ENCODE measurements at regions not wholly inside any gene's neighbourhood (a gene's known extent, or its start where the extent isn't known, plus 50 kb on each side); places are given as distances from the start of the nearest gene placed in this dataset.
"Not testable (repeated sequence)": the region's sequence is repeated elsewhere in the genome, so short reads cannot be mapped to it uniquely, and the experiment has no call there.

- no peak for DNase-seq
These were observed 339.9 kb upstream of the ARID1B start for GRCh38 chr6:156437121-156437879.

DNA sequence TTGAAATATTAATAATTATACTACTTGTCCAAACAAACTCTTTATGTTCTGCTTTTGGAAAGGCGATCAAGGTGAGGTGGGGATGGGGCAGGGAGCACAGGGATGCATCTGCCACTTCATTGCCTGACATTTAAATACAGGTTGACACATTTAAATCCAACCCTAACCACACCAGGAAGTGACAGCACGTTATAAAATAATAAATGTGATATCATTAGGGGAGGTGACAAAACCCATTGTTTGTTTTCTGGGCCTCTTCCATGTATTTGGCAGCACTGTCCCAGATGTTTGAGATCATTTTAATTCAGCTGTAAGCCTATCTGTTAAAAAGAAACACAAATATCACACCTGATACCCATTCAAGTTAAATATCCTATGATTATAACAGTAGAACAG, 342.4 kb upstream of the ARID1B start:
- DNase-seq: no peak

DNA sequence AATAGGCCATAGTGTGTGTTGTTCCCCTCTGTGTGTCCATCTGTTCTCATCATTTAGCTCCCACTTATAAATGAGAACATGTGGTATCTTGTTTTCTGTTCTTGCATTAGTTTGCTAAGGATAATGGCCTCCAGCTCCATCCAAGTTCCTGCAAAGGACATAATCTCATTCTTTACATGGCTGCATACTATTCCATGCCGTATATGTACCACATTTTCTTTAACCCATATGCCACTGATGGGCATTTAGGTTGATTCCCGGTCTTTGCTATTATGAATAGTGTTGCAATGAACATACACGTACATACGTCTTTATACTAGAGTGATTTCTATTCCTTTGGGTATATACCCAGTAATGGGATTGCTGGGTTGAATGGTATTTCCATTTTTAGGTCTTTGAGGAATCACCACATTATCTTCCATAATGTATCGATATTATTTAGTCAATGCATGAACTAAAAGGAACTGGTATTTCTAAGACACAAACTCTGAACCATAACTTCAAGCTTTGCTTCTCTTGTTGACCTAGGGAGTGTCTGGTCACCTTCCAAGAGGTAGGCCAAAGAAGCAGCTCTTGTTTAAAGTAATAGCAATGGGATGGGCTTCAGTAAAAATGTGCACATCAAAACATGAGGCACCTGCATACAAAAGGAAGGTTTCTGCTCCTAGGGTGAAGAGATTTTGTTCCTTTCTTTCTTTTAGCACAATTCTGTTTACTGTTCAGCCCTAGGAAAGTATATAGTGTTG, 343.0 kb upstream of the ARID1B start:
- DNase-seq: no peak

- DNase-seq: no peak
These were observed 344.6 kb upstream of the ARID1B start for GRCh38 chr6:156432543-156432942.

DNA sequence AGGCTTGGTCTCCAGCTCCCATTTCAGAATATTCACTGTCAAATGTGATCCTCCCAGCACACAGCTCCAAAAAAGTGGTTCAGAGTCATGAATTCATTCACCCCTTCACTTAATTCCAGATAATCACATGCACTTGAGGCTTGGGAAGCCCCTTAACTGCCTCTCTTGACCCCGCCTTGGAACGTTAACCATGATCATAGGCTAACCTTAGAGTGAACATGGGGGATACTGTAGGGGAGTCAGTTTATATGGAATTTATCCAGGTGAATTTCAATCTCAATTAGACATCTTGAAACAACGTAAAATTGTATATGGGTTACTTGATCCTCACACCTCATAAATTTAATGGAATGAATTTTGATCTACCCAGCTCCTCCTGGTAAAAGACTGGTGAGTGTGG, 346.8 kb upstream of the ARID1B start:
- DNase-seq: no peak

DNA sequence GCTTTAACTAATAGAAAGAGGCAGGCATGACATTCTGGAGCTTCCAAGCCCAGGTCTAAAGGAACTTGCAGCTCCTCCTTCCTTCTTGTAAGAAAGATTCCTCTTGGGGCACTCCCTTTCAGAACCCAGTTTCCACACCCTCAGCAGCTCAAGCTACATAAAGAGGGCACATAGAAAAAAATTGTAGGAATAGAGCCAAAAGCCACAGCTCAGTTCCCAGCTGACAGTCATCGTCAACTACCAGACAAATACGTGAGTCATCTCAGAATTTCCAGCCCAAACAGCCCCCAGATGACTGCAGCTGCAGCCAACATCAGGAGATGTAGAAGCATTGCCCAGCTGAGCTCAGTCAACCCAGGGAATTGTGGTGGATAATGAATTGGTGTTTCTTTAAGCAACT, 349.8 kb upstream of the ARID1B start:
- no peak for DNase-seq

DNA sequence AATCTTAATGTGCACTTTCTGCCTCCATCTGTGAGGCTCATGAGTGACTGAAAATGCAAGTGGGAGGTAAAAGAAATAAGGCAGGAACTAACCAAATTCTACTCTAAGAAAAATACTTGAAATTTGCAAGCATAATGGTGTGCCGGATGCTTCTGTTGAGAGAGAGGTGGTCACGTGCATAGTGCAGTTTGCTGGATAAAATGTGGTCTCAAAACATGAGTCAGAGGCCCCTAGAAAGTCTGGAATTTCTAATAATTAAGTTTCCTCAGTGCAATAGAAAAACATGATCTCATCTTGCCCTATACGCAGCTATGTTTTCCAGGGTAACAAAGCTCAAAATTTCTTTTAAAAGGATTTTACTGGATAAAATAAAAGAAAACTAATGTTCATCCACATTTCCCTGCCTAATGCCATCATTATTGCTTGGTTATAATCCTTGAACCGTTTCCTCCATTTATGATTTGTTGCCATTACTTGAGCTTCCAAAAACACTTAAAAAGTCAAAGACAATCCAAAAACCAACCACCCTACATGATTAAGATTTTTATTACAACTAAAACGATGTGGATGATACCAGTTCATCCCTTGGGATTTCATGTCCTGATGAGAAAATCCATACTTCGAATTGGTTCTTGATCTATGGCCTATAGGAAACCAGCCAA, 351.7 kb upstream of the ARID1B start:
- DNase-seq: no peak

DNA sequence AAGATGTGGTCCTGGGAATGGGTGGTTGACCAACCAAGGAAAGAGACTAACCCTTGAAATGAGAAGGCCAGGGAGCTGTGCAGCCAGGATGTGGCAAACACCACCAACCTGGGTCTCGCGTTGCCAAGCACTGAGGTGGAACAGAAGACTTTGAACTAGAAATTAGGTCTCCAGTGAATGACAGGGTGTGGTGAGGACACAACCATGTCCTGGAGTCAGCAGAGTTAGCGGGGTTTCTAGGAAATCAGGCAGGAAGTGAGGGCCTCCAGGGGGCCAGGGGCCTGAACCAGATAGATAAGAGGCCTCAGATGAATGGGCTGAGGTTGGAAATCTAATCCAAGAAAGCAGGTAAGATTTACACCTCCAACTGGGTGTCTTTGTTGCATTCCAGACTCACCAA, 353.3 kb upstream of the ARID1B start:
- DNase-seq: no peak

DNA sequence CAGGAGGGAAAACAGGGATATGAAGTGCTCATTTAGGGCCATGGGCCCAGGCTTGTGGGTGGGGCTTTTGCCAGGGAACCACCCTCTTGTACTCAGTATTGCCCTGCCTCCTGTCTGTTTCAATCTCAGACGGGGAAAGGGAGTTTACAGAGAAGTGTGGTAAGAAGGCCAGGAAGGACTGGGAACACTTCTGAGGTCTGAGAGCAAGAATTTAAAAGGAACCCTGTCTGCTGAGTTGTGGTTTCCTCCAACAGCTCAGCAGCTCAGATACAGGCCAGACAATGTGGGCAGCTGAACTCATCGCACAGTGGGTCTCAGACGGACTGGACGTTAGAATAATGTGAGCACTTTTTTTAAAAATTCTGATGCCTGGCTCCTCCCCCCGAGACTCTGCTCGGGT, 354.1 kb upstream of the ARID1B start:
- DNase-seq: no peak

DNA sequence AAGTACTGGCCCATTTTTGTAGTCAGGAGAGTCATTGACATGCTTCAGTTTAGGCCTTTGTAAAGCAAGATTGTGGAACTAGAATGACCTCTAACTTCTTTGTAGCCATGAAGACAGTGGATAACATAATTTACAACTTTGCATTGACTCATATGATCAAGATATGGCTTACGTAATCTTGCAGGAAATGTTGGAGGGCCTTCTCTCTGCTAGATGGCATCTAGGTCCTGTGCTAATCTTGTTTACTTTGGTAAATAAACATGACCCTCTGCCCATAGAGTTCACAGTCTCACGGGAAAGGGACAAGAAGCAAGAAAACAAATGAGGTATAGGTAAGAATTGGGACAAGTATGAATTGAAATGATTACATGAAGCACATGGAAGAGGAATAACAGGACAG, 355.2 kb upstream of the ARID1B start:
- DNase-seq: no peak

- not testable (repeated sequence) for DNase-seq
These were observed 355.9 kb upstream of the ARID1B start for GRCh38 chr6:156421301-156421700.

GRCh38 chr6:156420172-156420993, 356.8 kb upstream of the ARID1B start:
- no peak for DNase-seq

GRCh38 chr6:156419594-156419993, 357.6 kb upstream of the ARID1B start:
- DNase-seq: no peak

GRCh38 chr6:156418253-156418652, 358.9 kb upstream of the ARID1B start:
- DNase-seq: no peak

GRCh38 chr6:156416391-156416790, 360.8 kb upstream of the ARID1B start:
- DNase-seq: no peak

DNA sequence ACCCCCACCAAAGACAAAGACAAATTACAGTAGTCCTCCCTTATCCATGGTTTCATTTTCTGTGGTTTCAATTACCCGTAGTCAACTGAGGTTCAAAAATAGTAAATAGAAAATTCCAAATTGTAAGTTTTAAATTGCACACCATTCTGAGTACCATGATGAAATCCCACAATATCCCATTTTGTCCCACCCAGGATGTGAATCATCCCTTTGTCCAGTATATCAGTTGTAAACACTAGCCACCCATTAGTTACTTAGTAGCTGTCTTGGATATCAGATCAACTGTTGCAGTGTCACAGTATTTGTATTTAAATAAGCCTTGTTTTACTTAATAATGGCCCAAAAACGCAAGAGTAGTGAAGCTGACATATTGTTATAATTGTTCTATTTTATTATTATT, 364.0 kb upstream of the ARID1B start:
- DNase-seq: no peak

- DNase-seq: no peak
These were observed 366.5 kb upstream of the ARID1B start for GRCh38 chr6:156410649-156411048.

DNA sequence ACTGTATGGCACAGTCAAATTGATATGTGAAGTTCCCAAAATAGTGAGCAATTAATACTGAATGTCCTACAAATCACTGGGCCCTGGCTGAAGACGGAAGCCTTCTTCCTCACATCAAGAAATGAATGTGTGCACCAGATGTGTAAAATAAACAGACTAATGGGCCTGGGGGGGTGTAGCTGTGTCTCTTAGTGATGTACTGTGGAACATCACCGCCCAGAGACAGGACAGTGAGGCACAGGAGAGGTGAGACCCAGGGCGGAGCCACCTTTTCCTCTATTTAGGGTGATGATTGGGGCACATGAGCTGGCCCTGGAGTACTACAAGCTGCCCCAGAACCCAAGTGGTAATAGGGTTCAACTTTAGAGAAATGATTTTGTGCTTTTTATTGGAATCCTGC, 368.5 kb upstream of the ARID1B start:
- DNase-seq: no peak

DNA sequence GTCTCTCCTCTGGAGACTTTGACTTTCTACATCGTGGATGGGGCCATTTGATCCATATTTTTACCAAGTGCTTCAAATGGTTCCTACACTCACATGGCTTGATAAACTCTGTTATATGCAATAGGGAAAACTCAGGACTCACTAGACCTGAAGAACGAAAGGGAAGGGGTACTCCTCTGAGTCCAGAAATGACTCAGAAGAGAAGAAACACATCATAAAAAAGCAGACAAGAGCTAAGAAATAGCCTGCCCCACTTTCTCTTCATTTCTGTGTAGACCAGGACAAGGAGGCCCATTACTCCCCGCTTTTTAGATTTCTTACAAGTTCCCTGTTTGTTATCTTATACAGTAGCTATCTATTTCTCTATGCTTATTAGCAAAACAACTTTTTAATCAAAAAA, 369.8 kb upstream of the ARID1B start:
- DNase-seq: no peak

DNA sequence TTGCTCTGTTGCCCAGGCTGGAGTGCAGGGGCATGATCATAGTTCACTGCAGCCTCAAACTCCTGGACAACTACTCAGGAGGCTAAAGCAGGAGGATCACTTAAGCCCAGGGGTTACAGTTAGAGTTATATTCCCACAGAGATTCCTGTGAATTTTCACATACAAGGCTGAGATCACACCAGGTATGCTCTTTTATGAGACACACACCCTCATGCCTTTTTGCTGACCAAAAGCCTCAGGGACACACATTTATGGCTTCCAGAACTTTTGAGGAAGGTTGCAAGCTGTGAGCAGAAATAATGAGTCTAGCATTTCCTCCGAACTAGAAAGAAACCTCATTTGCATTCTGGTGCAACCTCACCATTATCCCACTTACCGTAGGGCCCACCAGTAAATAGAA, 370.5 kb upstream of the ARID1B start:
- no peak for DNase-seq

GRCh38 chr6:156406099-156406498, 371.1 kb upstream of the ARID1B start:
- no peak for DNase-seq

DNA sequence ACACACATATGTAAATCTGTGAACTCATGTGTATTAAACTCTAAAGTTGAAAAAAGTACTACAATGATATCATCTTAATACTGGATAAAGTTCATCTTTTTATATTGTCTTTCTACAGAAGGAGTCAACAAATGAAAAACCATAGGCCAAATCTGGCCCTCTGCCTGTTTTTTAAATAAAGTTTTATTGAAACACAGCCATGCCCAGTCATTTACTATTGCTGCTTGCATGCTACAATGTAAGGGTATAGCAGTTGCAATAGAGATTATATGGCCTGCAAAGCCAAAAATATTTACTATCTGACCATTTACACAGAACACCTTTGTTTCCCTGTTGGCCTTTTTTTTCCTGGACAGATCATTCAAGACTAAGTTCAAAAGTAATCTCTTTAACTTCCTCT, 374.6 kb upstream of the ARID1B start:
- no peak for DNase-seq

- no peak for DNase-seq
These were observed 375.0 kb upstream of the ARID1B start for GRCh38 chr6:156402227-156402626.

Data from NCI-H1436 treated with DMSO at 0.1 percent for 48 hours (cell line).